ENCODE measurements at regions not wholly inside any gene's neighbourhood (a gene's known extent, or its start where the extent isn't known, plus 50 kb on each side); places are given as distances from the start of the nearest gene placed in this dataset.
A peak's percentile ranks its signal among the peaks of the same experiment; 100 is the strongest.

DNA sequence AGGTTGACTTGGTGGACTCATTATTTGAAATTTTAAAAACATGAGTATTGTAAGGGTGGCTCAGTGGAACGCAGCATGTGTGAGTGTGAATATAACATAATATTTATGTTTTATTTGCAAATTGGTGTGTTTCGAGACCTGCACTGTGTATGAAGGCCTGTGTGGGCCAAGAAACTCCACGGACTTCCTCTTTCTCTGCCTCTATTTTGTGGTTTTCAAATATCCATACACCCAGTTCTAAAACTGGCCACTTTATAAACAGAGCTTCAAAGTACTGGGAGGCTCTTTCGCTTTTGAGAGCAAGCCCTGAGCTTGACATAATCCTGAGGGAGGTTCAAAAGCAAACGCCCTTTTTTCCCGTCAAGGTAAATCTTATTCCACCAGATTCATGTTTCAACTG is 187.7 kb downstream of the GPAT3 start:
- ATAC-seq (no peak), FAIRE-seq (no peak), DNase-seq (ENCODE audit: low read depth, low spot score) (no peak)
- intact Hi-C loops (cut with micrococcal nuclease; ENCODE audit: unreplicated experiment) = no loop called here
- ChIA-PET POLR2A (no interaction called here), CTCF (no interaction called here), SMC1A (ENCODE audit: uncharacterized antibody, unreplicated experiment) (interaction anchor here (1.1 kb wide), 1 partner anchor 13 kb away, joined by 3 read pairs; no protein-coding TSS in a partner anchor), RAD21 (ENCODE audit: unreplicated experiment) (no interaction called here)
- 39% methylated on average over 6 of the region's 6 CpGs for WGBS (ENCODE audit: insufficient coverage, insufficient replicate concordance, low lambda C conversion rate, missing lambda C conversion rate)
- no TSS peak for BruUV-seq (replicated peaks)
- Histone ChIP-seq H3K4me2 (ENCODE audit: control insufficient read depth, insufficient read depth) (no peak overlapping the region), H3K4me3 (no peak overlapping the region), H3K9me3 (replicated peaks; ENCODE audit: control insufficient read depth, insufficient read depth, low read length) (no peaks in the 10 kb centered on the region), H3K27me3 (replicated peaks in 1 of 2; ENCODE audit: control insufficient read depth in 2 of 2, insufficient read depth in 2 of 2, low read length in 1 of 2) (no peaks in the 10 kb centered on the region), H4K20me1 (ENCODE audit: control insufficient read depth, insufficient read depth) (no peaks in the 10 kb centered on the region), H3K79me2 (ENCODE audit: control insufficient read depth, insufficient read depth, low read length) (no peaks in the 10 kb centered on the region), H3K36me3 (ENCODE audit: control insufficient read depth in 2 of 2, insufficient read depth in 2 of 2, low read length in 1 of 2) (no peaks in the 10 kb centered on the region), H3K4me1 (ENCODE audit: control insufficient read depth, insufficient read depth, low read length) (no peaks in the 10 kb centered on the region), H3K9ac (ENCODE audit: control insufficient read depth, insufficient read depth, low read length) (no peak overlapping the region), H3K27ac (ENCODE audit: control insufficient read depth, insufficient read depth) (no peak overlapping the region), H2AFZ (ENCODE audit: control insufficient read depth, low read depth, low read length) (no peak overlapping the region)
- TF ChIP-seq SPI1 (IDR thresholded peaks at IDR 0.05; ENCODE audit: borderline replicate concordance, insufficient read depth, low read depth, low read length) = 0 out of 2 replicates have a peak, but pooled peaks have one; percentile 19
- TF ChIP-seq KAT2A (conservative IDR thresholded peaks at IDR 0.05; ENCODE audit: control insufficient read depth, low read depth, low read length) = no peak
- TF ChIP-seq NFYB (IDR thresholded peaks at IDR 0.05; ENCODE audit: insufficient read depth, low read depth, low read length) = no peak
- TF ChIP-seq, protein P1, sequence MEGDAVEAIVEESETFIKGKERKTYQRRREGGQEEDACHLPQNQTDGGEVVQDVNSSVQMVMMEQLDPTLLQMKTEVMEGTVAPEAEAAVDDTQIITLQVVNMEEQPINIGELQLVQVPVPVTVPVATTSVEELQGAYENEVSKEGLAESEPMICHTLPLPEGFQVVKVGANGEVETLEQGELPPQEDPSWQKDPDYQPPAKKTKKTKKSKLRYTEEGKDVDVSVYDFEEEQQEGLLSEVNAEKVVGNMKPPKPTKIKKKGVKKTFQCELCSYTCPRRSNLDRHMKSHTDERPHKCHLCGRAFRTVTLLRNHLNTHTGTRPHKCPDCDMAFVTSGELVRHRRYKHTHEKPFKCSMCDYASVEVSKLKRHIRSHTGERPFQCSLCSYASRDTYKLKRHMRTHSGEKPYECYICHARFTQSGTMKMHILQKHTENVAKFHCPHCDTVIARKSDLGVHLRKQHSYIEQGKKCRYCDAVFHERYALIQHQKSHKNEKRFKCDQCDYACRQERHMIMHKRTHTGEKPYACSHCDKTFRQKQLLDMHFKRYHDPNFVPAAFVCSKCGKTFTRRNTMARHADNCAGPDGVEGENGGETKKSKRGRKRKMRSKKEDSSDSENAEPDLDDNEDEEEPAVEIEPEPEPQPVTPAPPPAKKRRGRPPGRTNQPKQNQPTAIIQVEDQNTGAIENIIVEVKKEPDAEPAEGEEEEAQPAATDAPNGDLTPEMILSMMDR (IDR thresholded peaks at IDR 0.05 in 2 of 3, conservative IDR thresholded peaks at IDR 0.05 in 1 of 3; ENCODE audit: control insufficient read depth in 2 of 3, extremely low read depth in 1 of 3, insufficient read depth in 1 of 3, low read depth in 3 of 3, low read length in 3 of 3) = no peak
- TF ChIP-seq, protein P2, sequence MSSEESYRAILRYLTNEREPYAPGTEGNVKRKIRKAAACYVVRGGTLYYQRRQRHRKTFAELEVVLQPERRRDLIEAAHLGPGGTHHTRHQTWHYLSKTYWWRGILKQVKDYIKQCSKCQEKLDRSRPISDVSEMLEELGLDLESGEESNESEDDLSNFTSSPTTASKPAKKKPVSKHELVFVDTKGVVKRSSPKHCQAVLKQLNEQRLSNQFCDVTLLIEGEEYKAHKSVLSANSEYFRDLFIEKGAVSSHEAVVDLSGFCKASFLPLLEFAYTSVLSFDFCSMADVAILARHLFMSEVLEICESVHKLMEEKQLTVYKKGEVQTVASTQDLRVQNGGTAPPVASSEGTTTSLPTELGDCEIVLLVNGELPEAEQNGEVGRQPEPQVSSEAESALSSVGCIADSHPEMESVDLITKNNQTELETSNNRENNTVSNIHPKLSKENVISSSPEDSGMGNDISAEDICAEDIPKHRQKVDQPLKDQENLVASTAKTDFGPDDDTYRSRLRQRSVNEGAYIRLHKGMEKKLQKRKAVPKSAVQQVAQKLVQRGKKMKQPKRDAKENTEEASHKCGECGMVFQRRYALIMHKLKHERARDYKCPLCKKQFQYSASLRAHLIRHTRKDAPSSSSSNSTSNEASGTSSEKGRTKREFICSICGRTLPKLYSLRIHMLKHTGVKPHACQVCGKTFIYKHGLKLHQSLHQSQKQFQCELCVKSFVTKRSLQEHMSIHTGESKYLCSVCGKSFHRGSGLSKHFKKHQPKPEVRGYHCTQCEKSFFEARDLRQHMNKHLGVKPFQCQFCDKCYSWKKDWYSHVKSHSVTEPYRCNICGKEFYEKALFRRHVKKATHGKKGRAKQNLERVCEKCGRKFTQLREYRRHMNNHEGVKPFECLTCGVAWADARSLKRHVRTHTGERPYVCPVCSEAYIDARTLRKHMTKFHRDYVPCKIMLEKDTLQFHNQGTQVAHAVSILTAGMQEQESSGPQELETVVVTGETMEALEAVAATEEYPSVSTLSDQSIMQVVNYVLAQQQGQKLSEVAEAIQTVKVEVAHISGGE (CRISPR knock-in tag; IDR thresholded peaks at IDR 0.05) = no peak
- TF ChIP-seq MEF2A (IDR thresholded peaks at IDR 0.05; ENCODE audit: insufficient read depth, low read depth, low read length) = no peak
- in situ Hi-C loops (cut with MboI) = no loop called here
